Osteocyte (in vitro differentiated cells): ENCODE measurements at regions not wholly inside any gene's neighbourhood (a gene's known extent, or its start where the extent isn't known, plus 50 kb on each side); places are given as distances from the start of the nearest gene placed in this dataset.

Source experiments
- DNase-seq: peaks from one replicate; pipeline ENCODE4 v3.0.0; 2021; ENCODE audit warnings: mixed read lengths; ENCODE audit not compliant: unreplicated experiment; ENCODE audit errors: extremely low spot score
- H3K27ac Mint-ChIP-seq: one replicate; pipeline ENCODE4 v1.8.0; 2021; ENCODE audit warnings: mild to moderate bottlenecking, mixed read lengths; ENCODE audit not compliant: unreplicated experiment
- H3K27me3 Mint-ChIP-seq: one replicate; pipeline ENCODE4 v1.8.0; 2021; ENCODE audit warnings: mixed read lengths; ENCODE audit not compliant: unreplicated experiment
- H3K36me3 Mint-ChIP-seq: one replicate; pipeline ENCODE4 v1.8.0; 2021; ENCODE audit warnings: mixed read lengths; ENCODE audit not compliant: unreplicated experiment
- H3K4me1 Mint-ChIP-seq: one replicate; pipeline ENCODE4 v1.8.0; 2021; ENCODE audit warnings: mixed read lengths; ENCODE audit not compliant: unreplicated experiment
- H3K4me3 Mint-ChIP-seq: one replicate; pipeline ENCODE4 v1.8.0; 2021; ENCODE audit warnings: mild to moderate bottlenecking, moderate library complexity, mixed read lengths; ENCODE audit not compliant: unreplicated experiment
- H3K9me3 Mint-ChIP-seq: one replicate; pipeline ENCODE4 v1.8.0; 2021; ENCODE audit warnings: mixed read lengths; ENCODE audit not compliant: unreplicated experiment
- TF ChIP-seq, protein P1 (sequence below): fragments of 200-600 bp; sonication (generic); IDR thresholded peaks from 2 replicates; pipeline ENCODE4 v1.5.0; 2021; ENCODE audit warnings: antibody characterized with exemption, mild to moderate bottlenecking, moderate library complexity

GRCh38 chr18:34606851-34607250 is 103.2 kb upstream of the DTNA start:
- TF ChIP-seq, protein P1, sequence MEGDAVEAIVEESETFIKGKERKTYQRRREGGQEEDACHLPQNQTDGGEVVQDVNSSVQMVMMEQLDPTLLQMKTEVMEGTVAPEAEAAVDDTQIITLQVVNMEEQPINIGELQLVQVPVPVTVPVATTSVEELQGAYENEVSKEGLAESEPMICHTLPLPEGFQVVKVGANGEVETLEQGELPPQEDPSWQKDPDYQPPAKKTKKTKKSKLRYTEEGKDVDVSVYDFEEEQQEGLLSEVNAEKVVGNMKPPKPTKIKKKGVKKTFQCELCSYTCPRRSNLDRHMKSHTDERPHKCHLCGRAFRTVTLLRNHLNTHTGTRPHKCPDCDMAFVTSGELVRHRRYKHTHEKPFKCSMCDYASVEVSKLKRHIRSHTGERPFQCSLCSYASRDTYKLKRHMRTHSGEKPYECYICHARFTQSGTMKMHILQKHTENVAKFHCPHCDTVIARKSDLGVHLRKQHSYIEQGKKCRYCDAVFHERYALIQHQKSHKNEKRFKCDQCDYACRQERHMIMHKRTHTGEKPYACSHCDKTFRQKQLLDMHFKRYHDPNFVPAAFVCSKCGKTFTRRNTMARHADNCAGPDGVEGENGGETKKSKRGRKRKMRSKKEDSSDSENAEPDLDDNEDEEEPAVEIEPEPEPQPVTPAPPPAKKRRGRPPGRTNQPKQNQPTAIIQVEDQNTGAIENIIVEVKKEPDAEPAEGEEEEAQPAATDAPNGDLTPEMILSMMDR, result no peak
- H3K4me3 Mint-ChIP-seq, result no peak overlapping the region
- H3K27ac Mint-ChIP-seq, result no peak overlapping the region
- H3K36me3 Mint-ChIP-seq, result no peaks in the 10 kb centered on the region
- no peaks in the 10 kb centered on the region for H3K27me3 Mint-ChIP-seq
- DNase-seq, result no peak
- no peaks in the 10 kb centered on the region for H3K9me3 Mint-ChIP-seq
- peaks cover 1% of the 10 kb centered on the region for H3K4me1 Mint-ChIP-seq

- Mint-ChIP-seq H3K27me3 (no peaks in the 10 kb centered on the region), H3K36me3 (no peaks in the 10 kb centered on the region), H3K4me3 (no peak overlapping the region), H3K9me3 (no peaks in the 10 kb centered on the region), H3K4me1 (peaks cover 1% of the 10 kb centered on the region), H3K27ac (no peak overlapping the region)
- TF ChIP-seq, protein P1, result no peak
- DNase-seq, result no peak
Observed at GRCh38 chr18:34608064-34608463, 102.0 kb upstream of the DTNA start.

GRCh38 chr18:34609986-34610648 is 100.0 kb upstream of the DTNA start:
- DNase-seq, result no peak

GRCh38 chr18:34611904-34612303 is 98.2 kb upstream of the DTNA start:
- DNase-seq, result no peak
- Mint-ChIP-seq H3K27ac (no peak overlapping the region), H3K9me3 (peaks cover 21% of the 10 kb centered on the region), H3K4me1 (no peaks in the 10 kb centered on the region), H3K27me3 (no peaks in the 10 kb centered on the region), H3K4me3 (no peak overlapping the region), H3K36me3 (no peaks in the 10 kb centered on the region)
- TF ChIP-seq, protein P1, result no peak

More at GRCh38 chr18:34609986-34610648, 100.0 kb upstream of the DTNA start:
- no peak overlapping the region for H3K4me3 Mint-ChIP-seq
- H3K27ac Mint-ChIP-seq, result no peak overlapping the region
- TF ChIP-seq, protein P1, result no peak
- no peaks in the 10 kb centered on the region for H3K36me3 Mint-ChIP-seq
- no peaks in the 10 kb centered on the region for H3K27me3 Mint-ChIP-seq
- H3K4me1 Mint-ChIP-seq, result peaks cover 1% of the 10 kb centered on the region
- H3K9me3 Mint-ChIP-seq, result peaks cover 7% of the 10 kb centered on the region

- no peak for DNase-seq
- H3K27ac Mint-ChIP-seq, result no peak overlapping the region
- no peak overlapping the region for H3K4me3 Mint-ChIP-seq
- peaks cover 2% of the 10 kb centered on the region for H3K4me1 Mint-ChIP-seq
- peaks cover 32% of the 10 kb centered on the region for H3K9me3 Mint-ChIP-seq
- H3K27me3 Mint-ChIP-seq, result no peaks in the 10 kb centered on the region
- TF ChIP-seq, protein P1, result no peak
- H3K36me3 Mint-ChIP-seq, result no peaks in the 10 kb centered on the region
Observed at GRCh38 chr18:34620258-34620861, 89.7 kb upstream of the DTNA start.
